Activated B cell treated with CpG ODN at 0.5 μM for 24 hours (primary cell): ENCODE measurements at regions not wholly inside any gene's neighbourhood (a gene's known extent, or its start where the extent isn't known, plus 50 kb on each side); places are given as distances from the start of the nearest gene placed in this dataset.

ENCODE experiments used
- ATAC-seq: fragments of 200-7000 bp; cut with Tn5 transposase; one replicate; pipeline ENCODE4 v1.10.0; 2021; ENCODE audit warnings: low read depth, mild to moderate bottlenecking, moderate library complexity
- CTCF ChIA-PET: fragments of 350-600 bp; sonication (Branson Sonifier 250); formaldehyde crosslinking; loops from one replicate; lab custom pipeline; 2021; ENCODE audit warnings: antibody characterized with exemption; lab: Charles Lee
- POLR2A ChIA-PET: fragments of 350-600 bp; sonication (Branson Sonifier 250); formaldehyde crosslinking; loops from one replicate; lab custom pipeline; 2021; ENCODE audit warnings: antibody characterized with exemption; lab: Charles Lee
- DNase-seq: peaks from one replicate; pipeline ENCODE4 v3.0.0; 2022
- H3K27ac Mint-ChIP-seq: one replicate; pipeline ENCODE4 v1.8.0; 2020; ENCODE audit warnings: mixed read lengths
- H3K27me3 Mint-ChIP-seq: one replicate; pipeline ENCODE4 v1.8.0; 2021; ENCODE audit warnings: mixed read lengths
- H3K36me3 Mint-ChIP-seq: one replicate; pipeline ENCODE4 v1.8.0; 2021; ENCODE audit warnings: low read depth, mixed read lengths
- H3K4me1 Mint-ChIP-seq: one replicate; pipeline ENCODE4 v1.8.0; 2021; ENCODE audit warnings: mixed read lengths
- H3K4me3 Mint-ChIP-seq: one replicate; pipeline ENCODE4 v1.8.0; 2020; ENCODE audit warnings: mild to moderate bottlenecking, mixed read lengths
- H3K9me3 Mint-ChIP-seq: one replicate; pipeline ENCODE4 v1.8.0; 2020; ENCODE audit warnings: mixed read lengths
- intact Hi-C: fragments of 100-400 bp; cut with micrococcal nuclease; formaldehyde crosslinking; loops from one replicate; pipeline ENCODE4 v1.15.1; 2024
- TF ChIP-seq, protein P1 (sequence below): fragments of 200-600 bp; IDR thresholded peaks from one replicate; pipeline ENCODE4 v1.8.0; 2022; ENCODE audit warnings: antibody characterized with exemption, mild to moderate bottlenecking

DNA sequence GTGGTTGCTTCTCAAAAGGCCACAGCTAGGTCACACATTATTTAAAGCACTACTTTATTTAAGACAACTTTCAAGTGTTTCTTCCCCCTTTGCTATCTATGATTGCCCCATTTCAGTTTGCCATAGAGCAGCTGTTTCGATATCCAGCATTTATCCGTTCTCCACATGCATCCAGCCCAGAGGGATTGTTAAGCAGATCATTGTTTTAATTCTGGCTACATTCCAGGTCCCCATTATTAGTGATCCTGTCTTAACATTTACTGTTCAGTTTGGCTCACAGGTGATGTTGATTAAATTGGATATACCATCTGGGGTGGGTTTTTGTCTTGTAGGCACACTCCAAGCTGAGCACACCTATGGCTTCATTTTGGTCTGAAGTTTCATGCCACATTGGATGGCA is 638.7 kb downstream of the ZEB2 start:
- Mint-ChIP-seq H3K27me3 (no peaks in the 10 kb centered on the region), H3K4me1 (peaks cover 6% of the 10 kb centered on the region), H3K27ac (no peak overlapping the region), H3K4me3 (no peak overlapping the region), H3K9me3 (no peaks in the 10 kb centered on the region), H3K36me3 (no peaks in the 10 kb centered on the region)
- intact Hi-C loops: no loop called here
- POLR2A ChIA-PET: no interaction called here
- CTCF ChIA-PET: no interaction called here
- TF ChIP-seq, protein P1, sequence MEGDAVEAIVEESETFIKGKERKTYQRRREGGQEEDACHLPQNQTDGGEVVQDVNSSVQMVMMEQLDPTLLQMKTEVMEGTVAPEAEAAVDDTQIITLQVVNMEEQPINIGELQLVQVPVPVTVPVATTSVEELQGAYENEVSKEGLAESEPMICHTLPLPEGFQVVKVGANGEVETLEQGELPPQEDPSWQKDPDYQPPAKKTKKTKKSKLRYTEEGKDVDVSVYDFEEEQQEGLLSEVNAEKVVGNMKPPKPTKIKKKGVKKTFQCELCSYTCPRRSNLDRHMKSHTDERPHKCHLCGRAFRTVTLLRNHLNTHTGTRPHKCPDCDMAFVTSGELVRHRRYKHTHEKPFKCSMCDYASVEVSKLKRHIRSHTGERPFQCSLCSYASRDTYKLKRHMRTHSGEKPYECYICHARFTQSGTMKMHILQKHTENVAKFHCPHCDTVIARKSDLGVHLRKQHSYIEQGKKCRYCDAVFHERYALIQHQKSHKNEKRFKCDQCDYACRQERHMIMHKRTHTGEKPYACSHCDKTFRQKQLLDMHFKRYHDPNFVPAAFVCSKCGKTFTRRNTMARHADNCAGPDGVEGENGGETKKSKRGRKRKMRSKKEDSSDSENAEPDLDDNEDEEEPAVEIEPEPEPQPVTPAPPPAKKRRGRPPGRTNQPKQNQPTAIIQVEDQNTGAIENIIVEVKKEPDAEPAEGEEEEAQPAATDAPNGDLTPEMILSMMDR: no peak
- ATAC-seq (no peak), DNase-seq (no peak)

DNA sequence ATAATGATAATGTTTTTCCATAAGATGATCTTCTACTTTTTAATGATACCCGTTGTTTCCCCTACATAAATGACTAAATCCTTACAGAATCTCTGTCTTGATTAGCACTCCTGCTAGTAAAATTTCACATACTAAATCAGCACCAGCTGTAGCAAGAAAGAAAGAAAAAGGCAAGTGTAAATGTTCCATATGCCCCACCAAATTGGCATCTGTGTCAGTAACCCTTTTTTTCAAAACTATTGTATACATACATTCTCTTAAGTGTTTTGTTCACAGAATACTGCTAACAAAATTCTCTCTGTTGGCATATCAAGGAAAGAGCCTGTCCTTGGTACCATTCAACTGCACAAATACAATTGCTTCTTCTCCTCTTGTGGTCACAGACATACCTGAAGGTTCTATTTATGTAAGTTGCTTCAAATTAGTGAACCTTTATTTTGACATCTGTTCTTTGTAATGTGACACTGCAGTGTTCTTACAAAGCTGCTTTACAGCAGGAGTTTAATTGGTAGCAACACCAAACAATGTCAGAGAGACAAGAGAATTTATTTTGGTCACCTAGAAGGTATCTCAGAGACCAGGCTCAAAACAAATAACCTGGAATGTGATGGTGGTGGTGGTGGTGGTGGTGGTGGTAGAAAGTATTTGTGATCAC is 641.9 kb downstream of the ZEB2 start:
- POLR2A ChIA-PET: no interaction called here

DNA sequence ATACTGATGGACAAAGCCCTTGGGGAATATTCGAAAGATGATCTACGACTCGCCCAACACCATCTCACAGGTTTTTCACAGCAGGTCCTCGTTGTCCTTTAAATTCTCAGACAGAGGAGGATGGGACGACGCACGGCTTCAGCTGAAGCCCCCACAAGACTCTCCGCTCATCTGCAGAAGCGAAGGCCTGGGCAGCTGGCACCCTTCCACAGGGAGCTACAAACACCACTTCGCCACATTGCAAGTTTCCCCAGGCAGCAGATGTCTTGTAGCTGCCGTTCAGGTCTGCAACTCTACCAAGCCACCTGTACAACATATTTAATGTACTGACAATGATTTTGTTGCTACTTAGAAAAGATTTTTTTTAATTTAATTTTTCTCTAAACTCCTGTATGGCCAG is 642.9 kb downstream of the ZEB2 start:
- no peak for DNase-seq
- POLR2A ChIA-PET: no interaction called here
- TF ChIP-seq, protein P1: no peak
- Mint-ChIP-seq H3K27ac (no peak overlapping the region), H3K27me3 (no peaks in the 10 kb centered on the region), H3K4me3 (no peak overlapping the region), H3K9me3 (no peaks in the 10 kb centered on the region), H3K36me3 (no peaks in the 10 kb centered on the region), H3K4me1 (peaks cover 19% of the 10 kb centered on the region)
- intact Hi-C loops: no loop called here
- CTCF ChIA-PET: no interaction called here
- no peak for ATAC-seq

More for the DNA sequence above, 641.9 kb downstream of the ZEB2 start:
- CTCF ChIA-PET: no interaction called here
- intact Hi-C loops: no loop called here
- DNase-seq (no peak), ATAC-seq (no peak)
- peaks cover 19% of the 10 kb centered on the region for H3K4me1 Mint-ChIP-seq
- TF ChIP-seq, protein P1: no peak
- H3K36me3 Mint-ChIP-seq: no peaks in the 10 kb centered on the region
- no peaks in the 10 kb centered on the region for H3K27me3 Mint-ChIP-seq
- no peak overlapping the region for H3K4me3 Mint-ChIP-seq
- no peaks in the 10 kb centered on the region for H3K9me3 Mint-ChIP-seq
- H3K27ac Mint-ChIP-seq: no peak overlapping the region

GRCh38 chr2:143875295-143876233 is 644.4 kb downstream of the ZEB2 start:
- intact Hi-C loops: loop anchor here (1.0 kb wide), 1 partner anchor 144 kb away; no protein-coding TSS in a partner anchor
- H3K9me3 Mint-ChIP-seq: peaks cover 5% of the 10 kb centered on the region
- TF ChIP-seq, protein P1: no peak
- peak overlapping the region; percentile 28 for H3K27ac Mint-ChIP-seq
- H3K36me3 Mint-ChIP-seq: no peaks in the 10 kb centered on the region
- ChIA-PET CTCF (no interaction called here), POLR2A (no interaction called here)
- peaks cover 19% of the 10 kb centered on the region for H3K4me1 Mint-ChIP-seq
- H3K4me3 Mint-ChIP-seq: peak overlapping the region; percentile 9
- DNase-seq: no peak
- H3K27me3 Mint-ChIP-seq: no peaks in the 10 kb centered on the region
- peak; percentile 57 for ATAC-seq

DNA sequence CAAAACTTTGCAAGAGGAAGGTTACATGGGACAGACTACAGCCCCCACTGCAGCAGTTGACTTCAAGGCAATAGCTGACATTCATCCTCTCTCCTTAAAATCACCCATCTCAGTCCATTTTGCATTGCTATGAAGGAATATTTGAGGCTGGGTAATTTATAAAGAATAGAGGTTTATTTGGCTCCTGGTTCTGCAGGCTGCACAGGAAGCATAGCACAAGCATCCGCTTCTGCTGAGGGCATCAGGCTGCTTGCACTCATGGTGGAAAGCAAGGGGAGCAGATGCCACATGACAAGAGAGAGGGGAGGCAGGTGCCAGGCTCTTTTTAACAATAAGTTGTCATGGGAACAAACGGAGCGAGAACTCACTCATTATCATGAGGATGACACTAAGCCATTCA is 646.0 kb downstream of the ZEB2 start:
- ATAC-seq (no peak), DNase-seq (no peak)
- H3K36me3 Mint-ChIP-seq: no peaks in the 10 kb centered on the region
- ChIA-PET POLR2A (no interaction called here), CTCF (no interaction called here)
- no peak overlapping the region for H3K4me3 Mint-ChIP-seq
- H3K27me3 Mint-ChIP-seq: no peaks in the 10 kb centered on the region
- no peak overlapping the region for H3K27ac Mint-ChIP-seq
- intact Hi-C loops: no loop called here
- peaks cover 19% of the 10 kb centered on the region for H3K4me1 Mint-ChIP-seq
- peaks cover 8% of the 10 kb centered on the region for H3K9me3 Mint-ChIP-seq
- TF ChIP-seq, protein P1: no peak
